ENCODE measurements at regions not wholly inside any gene's neighbourhood (a gene's known extent, or its start where the extent isn't known, plus 50 kb on each side); places are given as distances from the start of the nearest gene placed in this dataset.

DNA sequence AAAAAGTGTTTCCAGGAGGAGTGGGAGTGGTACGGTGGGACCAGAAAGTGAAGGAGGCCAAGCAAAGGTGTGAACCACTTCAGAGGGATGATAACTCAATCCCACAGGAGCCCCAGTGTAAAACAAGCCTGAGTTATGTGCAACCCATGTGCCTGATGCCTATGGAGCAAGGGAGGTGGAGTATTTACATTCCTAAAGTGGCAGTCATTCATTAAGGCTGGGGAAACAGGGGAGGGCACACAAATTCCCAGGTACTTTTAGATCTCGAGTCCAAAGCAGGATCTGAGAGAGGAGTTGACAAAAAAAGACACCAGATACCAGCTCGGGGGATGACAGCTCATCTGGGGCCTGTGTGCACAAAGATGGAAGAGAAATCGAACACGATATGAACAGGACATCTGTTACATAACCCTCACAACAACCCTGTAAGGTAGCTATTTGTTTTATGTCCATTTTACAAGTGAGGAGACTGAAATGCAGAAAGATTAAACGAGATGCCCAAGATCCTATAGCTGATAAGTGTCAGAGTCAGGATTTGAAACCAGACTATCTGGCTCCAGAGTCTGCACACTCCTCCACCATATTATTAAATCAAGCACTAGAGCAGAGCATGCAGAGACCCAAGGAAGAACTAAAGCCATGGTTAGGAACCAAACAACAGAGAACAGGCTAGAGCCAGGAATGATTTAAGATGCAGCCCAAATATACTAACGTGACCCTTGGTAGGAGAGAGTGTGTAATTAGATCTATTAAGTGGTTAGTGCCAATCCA is 91.9 kb upstream of the MAPK10 start:
- Histone ChIP-seq H2BK20ac (ENCODE audit: low read depth, low read length, poor library complexity, severe bottlenecking) (no peak overlapping the region), H3K9me3 (ENCODE audit: control insufficient read depth, low read depth, low read length) (no peaks in the 10 kb centered on the region), H2AFZ (ENCODE audit: low read length) (no peak overlapping the region), H3K23ac (ENCODE audit: insufficient read length, low read depth, low read length) (no peak overlapping the region), H3K79me2 (ENCODE audit: insufficient read depth, low read length) (no peaks in the 10 kb centered on the region), H3K9ac (ENCODE audit: extremely low read depth, insufficient read length, low read length) (no peak overlapping the region), H2BK5ac (ENCODE audit: insufficient read length, low read length) (no peak overlapping the region), H2BK15ac (ENCODE audit: low read depth, low read length) (no peak overlapping the region), H4K5ac (ENCODE audit: insufficient read length, low read depth, low read length) (no peak overlapping the region), H3K23me2 (ENCODE audit: insufficient read length, low read depth, low read length, poor library complexity, severe bottlenecking) (no peaks in the 10 kb centered on the region), H4K8ac (replicated peaks; ENCODE audit: insufficient read length, low read depth, low read length) (no peak overlapping the region), H3K4me1 (ENCODE audit: insufficient read depth, low read length) (peaks cover 5% of the 10 kb centered on the region; the same call in 1 of the 2 replicates), H2BK120ac (ENCODE audit: low read depth, low read length, poor library complexity, severe bottlenecking) (no peak overlapping the region), H2AK5ac (ENCODE audit: insufficient read length, low read length) (no peak overlapping the region), H3K79me1 (ENCODE audit: insufficient read depth, low read depth, low read length, poor library complexity, severe bottlenecking) (no peaks in the 10 kb centered on the region), H3K56ac (ENCODE audit: insufficient read length, low read depth, low read length) (no peak overlapping the region), H3T11ph (ENCODE audit: low read length) (no peak overlapping the region), H3K27ac (ENCODE audit: insufficient read length, low read depth, low read length) (peak overlapping the region; percentile 5), H3K4ac (ENCODE audit: low read depth, low read length) (no peak overlapping the region), H2BK12ac (ENCODE audit: insufficient read length, low read depth, low read length) (no peak overlapping the region), H4K91ac (ENCODE audit: insufficient read length, low read depth, low read length) (no peak overlapping the region), H3K14ac (ENCODE audit: insufficient read depth, low read length) (no peak overlapping the region), H3K18ac (ENCODE audit: insufficient read length, low read depth, low read length) (peak overlapping the region; percentile 42), H4K20me1 (ENCODE audit: control insufficient read depth, insufficient read depth, insufficient read length) (no peaks in the 10 kb centered on the region), H3K4me2 (ENCODE audit: insufficient read depth, insufficient read length, low read length) (no peak overlapping the region), H3K27me3 (ENCODE audit: insufficient read depth, low read length) (no peaks in the 10 kb centered on the region)
- H3K4me3 Mint-ChIP-seq: peak overlapping the region in 1 of 2 experiments; percentile 12; a peak in 1 of 5 replicates
- H3K27ac Mint-ChIP-seq: peak overlapping the region; percentile 67 to 90 (median 80)
- peaks cover 10 to 33% (median 13%) of the 10 kb centered on the region in 3 experiments; a peak in 6 of 7 replicates for H3K36me3 Mint-ChIP-seq (ENCODE audit: insufficient read depth in 1 of 3, low read depth in 3 of 3)
- H3K4me1 Mint-ChIP-seq: peaks cover 68 to 70% of the 10 kb centered on the region in 2 experiments
- TF ChIP-seq, protein P1, sequence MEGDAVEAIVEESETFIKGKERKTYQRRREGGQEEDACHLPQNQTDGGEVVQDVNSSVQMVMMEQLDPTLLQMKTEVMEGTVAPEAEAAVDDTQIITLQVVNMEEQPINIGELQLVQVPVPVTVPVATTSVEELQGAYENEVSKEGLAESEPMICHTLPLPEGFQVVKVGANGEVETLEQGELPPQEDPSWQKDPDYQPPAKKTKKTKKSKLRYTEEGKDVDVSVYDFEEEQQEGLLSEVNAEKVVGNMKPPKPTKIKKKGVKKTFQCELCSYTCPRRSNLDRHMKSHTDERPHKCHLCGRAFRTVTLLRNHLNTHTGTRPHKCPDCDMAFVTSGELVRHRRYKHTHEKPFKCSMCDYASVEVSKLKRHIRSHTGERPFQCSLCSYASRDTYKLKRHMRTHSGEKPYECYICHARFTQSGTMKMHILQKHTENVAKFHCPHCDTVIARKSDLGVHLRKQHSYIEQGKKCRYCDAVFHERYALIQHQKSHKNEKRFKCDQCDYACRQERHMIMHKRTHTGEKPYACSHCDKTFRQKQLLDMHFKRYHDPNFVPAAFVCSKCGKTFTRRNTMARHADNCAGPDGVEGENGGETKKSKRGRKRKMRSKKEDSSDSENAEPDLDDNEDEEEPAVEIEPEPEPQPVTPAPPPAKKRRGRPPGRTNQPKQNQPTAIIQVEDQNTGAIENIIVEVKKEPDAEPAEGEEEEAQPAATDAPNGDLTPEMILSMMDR (conservative IDR thresholded peaks at IDR 0.05): no peak
- H3K9me3 Mint-ChIP-seq: peaks cover 9 to 10% of the 10 kb centered on the region in 2 experiments
- DNase-seq: no peak
- no peaks in the 10 kb centered on the region for H3K27me3 Mint-ChIP-seq (ENCODE audit: low read depth)
- no CpG with 5 or more reads among the region's 7 CpGs for WGBS (ENCODE audit: extremely low coverage, insufficient read length, low lambda C conversion rate)

Measured in H9 (cell line).